HG02678 (cell line): ENCODE measurements at regions not wholly inside any gene's neighbourhood (a gene's known extent, or its start where the extent isn't known, plus 50 kb on each side); places are given as distances from the start of the nearest gene placed in this dataset.
"Not testable (repeated sequence)": the region's sequence is repeated elsewhere in the genome, so short reads cannot be mapped to it uniquely, and the experiment has no call there.

Source experiments
- ATAC-seq: cut with Tn5 transposase; IDR thresholded peaks from one replicate; pipeline ENCODE4 v1.9.1; 2021; ENCODE audit warnings: mild to moderate bottlenecking, moderate library complexity; ENCODE audit not compliant: unreplicated experiment

- no peak for ATAC-seq
These were observed 596.9 kb upstream of the ARPP21 start for GRCh38 chr3:35042210-35042991.

DNA sequence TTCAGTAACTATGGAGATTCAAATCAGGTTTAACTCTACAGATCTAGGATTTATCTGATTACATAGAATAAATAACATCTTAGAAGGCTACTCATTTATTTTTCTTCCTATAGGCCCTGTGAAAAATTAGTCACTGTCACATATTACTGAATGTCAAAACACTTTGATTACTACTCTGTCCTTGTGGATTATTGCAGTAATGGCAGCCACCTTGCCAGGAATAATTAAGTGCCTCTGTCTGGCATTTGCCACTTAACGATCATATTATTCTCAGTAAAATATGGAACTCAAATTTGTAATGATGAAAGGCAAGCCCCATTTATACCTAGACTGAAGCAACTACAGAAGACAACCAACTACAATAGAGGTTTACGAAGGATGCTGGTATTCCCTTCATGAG, 596.3 kb upstream of the ARPP21 start:
- ATAC-seq: no peak

DNA sequence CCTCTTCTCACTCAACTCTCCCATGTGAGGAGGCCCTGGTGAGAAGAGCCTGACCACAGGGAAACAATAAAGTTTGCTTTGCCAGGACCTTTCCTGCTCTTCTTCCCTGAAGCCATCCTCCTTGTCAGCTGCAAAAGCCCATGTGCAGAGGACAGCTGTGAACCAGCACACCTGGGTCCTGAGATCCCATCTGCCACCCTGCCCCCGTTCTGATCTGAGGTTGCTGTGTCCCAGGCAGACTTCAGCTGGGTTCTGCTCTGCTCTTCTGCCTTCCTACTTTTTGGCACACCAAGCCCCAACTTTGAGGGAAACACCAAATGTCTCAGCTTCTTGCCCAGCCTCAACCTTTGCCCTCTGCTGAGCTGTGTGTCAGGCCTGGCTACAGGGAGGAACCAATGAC, 595.1 kb upstream of the ARPP21 start:
- ATAC-seq: no peak

DNA sequence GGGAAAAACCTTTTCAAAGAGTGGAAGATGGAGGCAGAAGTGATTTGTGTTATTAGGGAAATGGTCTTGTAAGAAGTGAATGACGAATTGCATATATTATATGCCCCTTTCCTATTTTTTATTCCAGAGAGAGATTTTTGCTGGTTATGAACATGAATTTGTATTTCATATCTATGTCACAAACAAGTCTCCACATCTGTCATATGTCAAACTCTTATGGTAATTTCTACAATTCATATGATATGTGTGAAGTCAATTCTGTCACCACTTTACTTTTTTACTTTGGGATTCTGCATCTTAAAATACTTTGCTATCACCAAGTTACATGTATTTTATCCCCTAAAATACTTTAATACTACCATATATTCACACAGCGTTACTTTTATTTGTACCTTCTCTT, 594.2 kb upstream of the ARPP21 start:
- no peak for ATAC-seq

DNA sequence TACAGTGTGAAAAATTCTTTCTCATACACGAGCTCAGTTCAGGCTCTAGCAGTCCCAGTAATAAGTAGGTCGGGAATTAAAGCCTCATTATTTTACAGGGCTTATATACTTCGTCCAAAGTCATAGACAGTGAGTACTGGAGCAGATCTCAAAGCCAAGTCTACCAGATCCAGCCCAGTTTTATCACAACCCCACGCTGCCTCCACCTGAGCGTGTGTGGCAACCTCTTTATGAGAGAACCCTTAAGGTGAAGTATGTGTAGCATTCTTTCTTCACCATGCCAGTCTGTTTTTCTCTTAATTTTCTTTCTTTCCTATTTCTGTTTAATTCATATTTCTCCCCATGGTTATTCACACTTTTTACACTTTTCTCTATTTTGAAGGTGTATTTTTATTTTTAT, 574.6 kb upstream of the ARPP21 start:
- ATAC-seq: no peak

DNA sequence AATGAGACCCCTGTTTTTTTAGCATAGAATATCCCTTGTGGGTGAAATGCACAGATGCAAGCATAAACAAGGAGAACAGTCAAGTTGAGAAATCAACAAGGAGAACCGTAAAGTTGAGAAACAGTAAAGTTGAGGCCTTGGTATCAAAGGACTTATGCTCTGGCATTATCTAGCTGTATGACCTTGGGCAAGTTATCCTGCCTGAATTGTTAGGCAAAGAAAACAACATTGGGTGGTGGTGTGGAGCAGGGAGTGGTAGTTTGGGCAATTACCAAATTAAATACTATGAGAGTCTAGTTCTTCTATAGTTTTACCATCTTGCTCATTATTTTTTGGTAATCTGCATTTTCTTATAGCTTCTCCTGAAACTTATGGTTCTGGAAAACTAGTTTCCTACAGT, 573.4 kb upstream of the ARPP21 start:
- ATAC-seq: no peak

GRCh38 chr3:35067750-35068149, 571.6 kb upstream of the ARPP21 start:
- no peak for ATAC-seq

- no peak for ATAC-seq
These were observed 569.2 kb upstream of the ARPP21 start for GRCh38 chr3:35070088-35070487.

DNA sequence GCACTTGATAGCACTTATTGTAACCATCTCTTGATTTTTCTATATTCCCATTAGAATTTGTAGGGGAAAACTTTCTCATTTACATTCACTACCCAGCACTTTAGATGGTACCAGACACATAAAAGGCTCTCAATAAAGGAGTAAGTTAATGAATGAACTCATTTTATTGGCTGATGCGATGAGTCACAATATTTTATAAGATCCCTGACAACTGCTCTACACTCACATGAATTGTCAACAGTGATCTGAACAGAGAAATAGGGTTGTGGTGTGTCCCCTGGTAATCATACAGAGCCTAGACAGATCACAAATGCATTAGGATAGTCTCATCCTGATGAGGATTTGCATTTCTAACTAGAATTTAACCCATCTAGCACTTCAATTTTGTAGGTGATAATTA, 567.6 kb upstream of the ARPP21 start:
- no peak for ATAC-seq

GRCh38 chr3:35078780-35079179, 560.5 kb upstream of the ARPP21 start:
- ATAC-seq: no peak

- no peak for ATAC-seq
These were observed 559.9 kb upstream of the ARPP21 start for GRCh38 chr3:35079403-35079802.

DNA sequence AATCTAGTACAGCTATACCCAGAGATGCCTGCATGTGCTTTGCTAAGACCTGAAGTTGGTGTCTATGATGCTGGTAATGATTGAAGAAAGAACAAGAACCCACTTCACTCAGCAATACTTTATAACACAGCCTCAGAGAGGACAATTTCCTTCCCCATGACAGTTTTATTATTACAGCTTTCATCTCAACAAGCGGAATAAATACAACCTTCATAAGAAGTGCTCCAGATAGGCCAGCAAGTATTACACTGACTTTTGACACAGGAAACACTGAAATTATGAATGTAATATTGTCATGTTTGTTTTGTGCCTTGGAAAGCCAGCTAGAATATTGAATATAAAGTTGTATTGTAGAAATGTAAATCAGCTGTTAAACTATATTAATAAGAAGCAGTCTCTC, 557.4 kb upstream of the ARPP21 start:
- ATAC-seq: no peak

- ATAC-seq: no peak
These were observed 550.4 kb upstream of the ARPP21 start for GRCh38 chr3:35088943-35089342.

DNA sequence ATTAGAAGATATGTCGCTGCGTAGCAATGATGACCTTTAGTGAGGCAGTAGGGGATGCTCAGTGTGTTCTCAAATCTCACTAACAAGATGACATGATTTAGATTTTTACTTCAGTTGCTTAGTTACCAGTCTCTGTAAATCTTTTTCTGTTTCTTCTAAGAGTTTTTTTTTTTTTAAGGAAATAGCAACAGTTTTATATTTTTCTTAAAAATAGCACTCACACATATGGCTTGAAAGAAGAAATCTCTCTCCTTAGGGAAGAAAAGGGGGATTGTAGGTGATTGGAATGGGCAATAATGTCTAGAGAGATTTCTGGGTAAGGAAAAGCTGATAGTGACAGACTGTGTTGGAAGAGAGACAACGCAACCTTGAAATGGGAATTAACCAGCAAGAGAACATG, 524.6 kb upstream of the ARPP21 start:
- no peak for ATAC-seq

DNA sequence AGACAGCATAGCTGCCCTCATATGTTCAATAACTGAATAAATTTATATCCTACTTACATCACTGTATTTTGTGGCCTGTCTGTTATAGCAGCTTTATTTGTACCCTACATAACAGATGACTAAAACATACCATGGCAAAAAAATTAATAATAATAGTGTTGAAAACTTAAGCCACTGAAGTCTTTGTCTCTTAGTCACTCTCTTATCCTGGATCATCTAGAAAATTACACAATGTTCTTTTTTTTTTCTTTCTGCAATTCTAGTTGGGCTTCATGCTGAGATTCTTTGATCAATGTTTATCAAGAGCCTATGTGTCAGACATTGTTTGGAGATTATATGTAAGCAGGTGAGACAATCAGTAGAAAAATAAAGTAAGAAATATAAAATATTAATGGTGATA, 519.3 kb upstream of the ARPP21 start:
- ATAC-seq: no peak

- ATAC-seq: no peak
These were observed 501.7 kb upstream of the ARPP21 start for GRCh38 chr3:35137612-35138011.

DNA sequence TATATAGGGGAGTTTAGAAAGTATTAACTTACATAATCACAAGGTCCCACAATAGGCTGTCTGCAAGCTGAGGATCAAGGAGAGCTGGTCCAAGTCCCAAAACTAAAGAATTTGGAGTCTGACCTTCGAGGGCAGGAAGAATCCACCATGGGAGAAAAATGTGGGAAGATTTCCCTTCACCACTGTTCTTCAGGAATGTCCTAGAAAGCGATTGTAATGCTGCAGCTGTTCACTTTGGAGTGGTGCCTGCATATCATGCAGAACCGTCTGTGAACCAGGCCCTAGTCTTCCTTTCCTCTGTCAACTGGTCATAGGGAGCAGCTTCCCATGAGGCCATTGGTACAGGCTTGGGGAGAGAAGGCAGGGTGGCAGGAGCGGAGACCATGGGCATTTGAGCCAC, 497.9 kb upstream of the ARPP21 start:
- no peak for ATAC-seq

GRCh38 chr3:35144011-35144410, 495.3 kb upstream of the ARPP21 start:
- ATAC-seq: no peak

DNA sequence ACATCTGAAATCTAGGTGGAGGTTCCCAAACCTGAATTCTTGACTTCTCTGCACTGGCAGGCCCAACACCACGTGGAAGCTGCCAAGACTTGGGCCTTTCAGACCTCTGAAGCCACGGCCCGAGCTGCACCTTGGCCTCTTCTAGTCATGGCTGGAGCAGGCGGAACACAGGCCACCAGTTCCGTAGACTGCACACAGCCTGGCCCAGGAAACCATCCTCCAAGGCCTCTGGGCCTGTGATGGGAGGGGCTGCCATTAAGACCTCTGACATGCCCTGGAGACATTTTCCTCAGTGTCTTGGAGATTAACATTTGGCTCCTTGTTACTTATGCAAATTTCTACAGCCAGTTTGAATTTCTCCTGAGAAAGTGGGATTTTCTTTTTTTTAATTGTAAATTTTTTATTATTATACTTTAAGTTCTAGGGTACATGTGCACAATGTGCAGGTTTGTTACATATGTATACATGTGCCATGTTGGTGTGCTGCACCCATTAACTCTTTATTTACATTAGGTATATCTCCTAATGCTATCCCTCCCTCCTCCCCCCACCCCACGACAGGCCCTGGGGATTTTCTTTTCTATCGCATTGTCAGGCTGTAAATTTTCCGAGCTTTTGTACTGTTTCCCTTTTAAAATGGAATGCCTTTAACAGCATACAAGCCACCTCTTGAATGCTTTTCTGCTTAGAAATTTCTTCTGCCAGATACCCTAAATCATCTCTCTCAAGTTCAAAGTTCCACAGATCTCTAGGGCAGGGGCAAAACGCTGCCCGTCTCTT, 492.9 kb upstream of the ARPP21 start:
- not testable (repeated sequence) for ATAC-seq

- ATAC-seq: no peak
These were observed 455.2 kb upstream of the ARPP21 start for GRCh38 chr3:35183927-35184675.

- ATAC-seq: no peak
These were observed 454.6 kb upstream of the ARPP21 start for GRCh38 chr3:35184775-35185174.

DNA sequence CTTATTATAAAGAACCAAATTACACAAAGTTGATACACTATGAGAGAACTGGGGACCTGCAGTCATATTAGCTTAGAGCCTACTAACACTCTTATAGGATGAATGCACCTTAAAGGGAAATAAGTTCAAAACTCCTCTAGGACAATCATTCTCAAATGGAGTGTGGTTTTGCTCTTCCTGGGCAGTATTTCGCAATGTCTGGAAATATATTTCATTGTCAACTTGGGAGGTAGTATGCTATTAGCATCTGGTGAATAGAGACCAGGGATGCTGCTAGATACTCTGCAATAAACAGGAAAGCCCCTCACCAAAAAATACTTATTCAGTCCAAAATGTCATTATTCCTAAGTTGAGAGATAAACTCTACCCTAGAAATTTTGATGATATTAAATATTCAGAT, 451.4 kb upstream of the ARPP21 start:
- no peak for ATAC-seq
